DOHH2 (cell line): ENCODE measurements at regions not wholly inside any gene's neighbourhood (a gene's known extent, or its start where the extent isn't known, plus 50 kb on each side); places are given as distances from the start of the nearest gene placed in this dataset.

Experiments used
- H3F3A ChIP-seq: fragments of 200-600 bp; sonication (generic), shearing (Covaris generic); 2 replicates; pipeline ENCODE4 v1.6.0; 2016; ENCODE audit warnings: antibody characterized with exemption, mild to moderate bottlenecking; ENCODE audit not compliant: control insufficient read depth, insufficient read depth
- H3K27ac ChIP-seq: fragments of 200-600 bp; sonication (generic); 2 replicates; pipeline ENCODE4 v1.5.1; 2014; ENCODE audit warnings: low read depth, mild to moderate bottlenecking, low read length, moderate library complexity
- H3K27me3 ChIP-seq: fragments of 200-600 bp; sonication (generic); 2 replicates; pipeline ENCODE4 v1.6.1; 2014; ENCODE audit warnings: mild to moderate bottlenecking, low read length, mixed read lengths; ENCODE audit not compliant: control insufficient read depth
- H3K36me3 ChIP-seq: fragments of 200-600 bp; sonication (generic); 2 replicates; pipeline ENCODE4 v1.6.1; 2014; ENCODE audit warnings: mild to moderate bottlenecking, low read length, moderate library complexity, mixed read lengths; ENCODE audit not compliant: control insufficient read depth
- H3K4me1 ChIP-seq: fragments of 200-600 bp; sonication (generic); 2 replicates; pipeline ENCODE4 v1.6.1; 2014; ENCODE audit warnings: mild to moderate bottlenecking, low read length, mixed read lengths; ENCODE audit not compliant: control insufficient read depth
- H3K4me2 ChIP-seq: fragments of 200-600 bp; sonication (generic); 2 replicates; pipeline ENCODE4 v1.6.0; 2014; ENCODE audit warnings: mild to moderate bottlenecking, low read length, moderate library complexity
- H3K4me3 ChIP-seq: fragments of 200-600 bp; sonication (generic); 2 replicates; pipeline ENCODE4 v1.5.1; 2014; ENCODE audit warnings: mild to moderate bottlenecking, low read length, mixed read lengths
- H3K79me2 ChIP-seq: fragments of 200-600 bp; sonication (generic); 2 replicates; pipeline ENCODE4 v1.6.1; 2014; ENCODE audit warnings: mild to moderate bottlenecking, low read length, mixed read lengths; ENCODE audit not compliant: control insufficient read depth
- H3K9me2 ChIP-seq: fragments of 200-600 bp; sonication (generic); replicated peaks from 2 replicates; pipeline ENCODE4 v1.6.1; 2014; ENCODE audit warnings: mild to moderate bottlenecking, low read length, mixed read lengths; ENCODE audit not compliant: control insufficient read depth
- H3K9me3 ChIP-seq: fragments of 200-600 bp; sonication (generic); 2 replicates; pipeline ENCODE4 v1.6.1; 2014; ENCODE audit warnings: antibody characterized with exemption, low read length, mixed read lengths; ENCODE audit not compliant: control insufficient read depth, insufficient read depth
- H4K20me1 ChIP-seq: fragments of 200-600 bp; sonication (generic); 2 replicates; pipeline ENCODE4 v1.6.0; 2014; ENCODE audit warnings: low read depth, mild to moderate bottlenecking, antibody characterized with exemption, low read length, moderate library complexity; ENCODE audit not compliant: control insufficient read depth, insufficient read depth
- CTCF ChIP-seq: fragments of 200-600 bp; sonication (generic); IDR thresholded peaks from one replicate; pipeline ENCODE4 v1.5.1; 2014; ENCODE audit warnings: antibody characterized with exemption, mild to moderate bottlenecking, low read depth, low read length; ENCODE audit not compliant: poor library complexity, severe bottlenecking
- EZH2phosphoT487 ChIP-seq: fragments of 200-600 bp; sonication (generic); IDR thresholded peaks from 2 replicates; pipeline ENCODE4 v1.6.1; 2017; ENCODE audit warnings: borderline replicate concordance, mild to moderate bottlenecking, antibody characterized with exemption, low read length, moderate library complexity, mixed read lengths

GRCh38 chr9:135224921-135225541 is 137.6 kb downstream of the OLFM1 start:
- H3K4me1 ChIP-seq = no peaks in the 10 kb centered on the region
- peaks cover 16% of the 10 kb centered on the region for H3K9me3 ChIP-seq
- no peak overlapping the region for H3K27ac ChIP-seq
- no peaks in the 10 kb centered on the region for H3K36me3 ChIP-seq
- H3F3A ChIP-seq = no peaks in the 10 kb centered on the region; the same call in 1 of the 2 replicates
- H3K27me3 ChIP-seq = no peaks in the 10 kb centered on the region
- no peaks in the 10 kb centered on the region for H4K20me1 ChIP-seq
- H3K4me3 ChIP-seq = no peak overlapping the region
- TF ChIP-seq EZH2phosphoT487 (no peak), CTCF (no peak)
- H3K9me2 ChIP-seq = no peaks in the 10 kb centered on the region
- no peaks in the 10 kb centered on the region for H3K79me2 ChIP-seq
- H3K4me2 ChIP-seq = no peak overlapping the region

GRCh38 chr9:135225619-135226228 is 138.3 kb downstream of the OLFM1 start:
- Histone ChIP-seq H3F3A (no peaks in the 10 kb centered on the region; the same call in 1 of the 2 replicates), H3K27ac (no peak overlapping the region), H3K4me1 (no peaks in the 10 kb centered on the region), H3K36me3 (no peaks in the 10 kb centered on the region), H3K9me3 (peaks cover 16% of the 10 kb centered on the region), H3K4me2 (no peak overlapping the region), H3K9me2 (no peaks in the 10 kb centered on the region), H3K27me3 (no peaks in the 10 kb centered on the region), H3K4me3 (no peak overlapping the region), H3K79me2 (no peaks in the 10 kb centered on the region), H4K20me1 (no peaks in the 10 kb centered on the region)
- no peak for TF ChIP-seq CTCF
- no peak for TF ChIP-seq EZH2phosphoT487

- Histone ChIP-seq H3F3A (no peaks in the 10 kb centered on the region; the same call in 1 of the 2 replicates), H3K36me3 (no peaks in the 10 kb centered on the region), H3K9me2 (no peaks in the 10 kb centered on the region), H4K20me1 (no peaks in the 10 kb centered on the region), H3K9me3 (peaks cover 16% of the 10 kb centered on the region), H3K4me3 (no peak overlapping the region), H3K27me3 (no peaks in the 10 kb centered on the region), H3K79me2 (no peaks in the 10 kb centered on the region), H3K4me1 (no peaks in the 10 kb centered on the region), H3K27ac (no peak overlapping the region), H3K4me2 (no peak overlapping the region)
- TF ChIP-seq CTCF = no peak
- TF ChIP-seq EZH2phosphoT487 = no peak
Observed at GRCh38 chr9:135226369-135227050, 139.0 kb downstream of the OLFM1 start.
